Spinal cord (tissue), 9 donors: ENCODE measurements at regions not wholly inside any gene's neighbourhood (a gene's known extent, or its start where the extent isn't known, plus 50 kb on each side); places are given as distances from the start of the nearest gene placed in this dataset.
A peak's percentile ranks its signal among the peaks of the same experiment; 100 is the strongest.
"Not testable (repeated sequence)": the region's sequence is repeated elsewhere in the genome, so short reads cannot be mapped to it uniquely, and the experiment has no call there.

Experiments used
- DNase-seq, 6 donors: peaks; one replicate each; pipeline versions ENCODE4 v3.0.0 to v3.0.0-alpha.2; 2013 to 2015; ENCODE audit warnings: low spot score in 6 of 6, low read depth in 4 of 6
- H3K27ac ChIP-seq: one replicate; pipeline ENCODE4 v1.5.1; 2013; ENCODE audit warnings: low read depth, low read length, control low read depth
- H3K27me3 ChIP-seq: one replicate; pipeline ENCODE4 v1.6.1; 2013; ENCODE audit warnings: low read length; ENCODE audit not compliant: control insufficient read depth, insufficient read depth
- H3K36me3 ChIP-seq: one replicate; pipeline ENCODE4 v1.6.1; 2013; ENCODE audit warnings: low read length; ENCODE audit not compliant: control insufficient read depth, insufficient read depth
- H3K4me1 ChIP-seq: one replicate; pipeline ENCODE4 v1.6.1; 2013; ENCODE audit warnings: low read length; ENCODE audit not compliant: control insufficient read depth, insufficient read depth
- H3K4me3 ChIP-seq: one replicate; pipeline ENCODE4 v1.5.1; 2013; ENCODE audit warnings: low read depth, low read length, control low read depth
- H3K9me3 ChIP-seq: one replicate; pipeline ENCODE4 v1.6.1; 2013; ENCODE audit warnings: low read length; ENCODE audit not compliant: control insufficient read depth, insufficient read depth
- WGBS: methylation state at CpG from one replicate; pipeline ENCODE4 v1.1.5; 2013; ENCODE audit warnings: missing lambda C conversion rate; ENCODE audit not compliant: insufficient coverage; 5-methylcytosine and 5-hydroxymethylcytosine counted together
- donor health status: healthy.

GRCh38 chr7:36048141-36048901 is 104.7 kb upstream of the EEPD1 start:
- H3K27me3 ChIP-seq, result no peaks in the 10 kb centered on the region
- DNase-seq, result no peak
- H3K27ac ChIP-seq, result no peak overlapping the region
- H3K4me3 ChIP-seq, result no peak overlapping the region
- no CpG with 5 or more reads among the region's 5 CpGs for WGBS
- no peaks in the 10 kb centered on the region for H3K9me3 ChIP-seq
- H3K4me1 ChIP-seq, result no peaks in the 10 kb centered on the region
- no peaks in the 10 kb centered on the region for H3K36me3 ChIP-seq

- WGBS, result 94% methylated on average over 2 of the region's 2 CpGs
- Histone ChIP-seq H3K9me3 (no peaks in the 10 kb centered on the region), H3K27me3 (no peaks in the 10 kb centered on the region), H3K4me3 (no peak overlapping the region), H3K4me1 (no peaks in the 10 kb centered on the region), H3K36me3 (no peaks in the 10 kb centered on the region), H3K27ac (no peak overlapping the region)
- no peak for DNase-seq
These were observed 104.2 kb upstream of the EEPD1 start for GRCh38 chr7:36048902-36049240.

GRCh38 chr7:36051501-36051900 is 101.6 kb upstream of the EEPD1 start:
- peak in 1 of 6 donors; percentile 59 for DNase-seq
- H3K9me3 ChIP-seq, result no peaks in the 10 kb centered on the region
- H3K4me1 ChIP-seq, result no peaks in the 10 kb centered on the region
- no peaks in the 10 kb centered on the region for H3K36me3 ChIP-seq
- H3K4me3 ChIP-seq, result no peak overlapping the region
- no peaks in the 10 kb centered on the region for H3K27me3 ChIP-seq
- WGBS, result 33% methylated on average over 2 of the region's 4 CpGs
- no peak overlapping the region for H3K27ac ChIP-seq

GRCh38 chr7:36053589-36053988 is 99.5 kb upstream of the EEPD1 start:
- no peaks in the 10 kb centered on the region for H3K27me3 ChIP-seq
- no peak overlapping the region for H3K27ac ChIP-seq
- no peak for DNase-seq
- WGBS, result 65% methylated on average over 2 of the region's 3 CpGs
- H3K4me1 ChIP-seq, result no peaks in the 10 kb centered on the region
- no peaks in the 10 kb centered on the region for H3K9me3 ChIP-seq
- no peak overlapping the region for H3K4me3 ChIP-seq
- no peaks in the 10 kb centered on the region for H3K36me3 ChIP-seq

GRCh38 chr7:36054637-36055036 is 98.4 kb upstream of the EEPD1 start:
- H3K36me3 ChIP-seq, result no peaks in the 10 kb centered on the region
- no peaks in the 10 kb centered on the region for H3K4me1 ChIP-seq
- H3K9me3 ChIP-seq, result no peaks in the 10 kb centered on the region
- no CpG with 5 or more reads among the region's 2 CpGs for WGBS
- no peak overlapping the region for H3K27ac ChIP-seq
- H3K4me3 ChIP-seq, result no peak overlapping the region
- H3K27me3 ChIP-seq, result no peaks in the 10 kb centered on the region
- DNase-seq, result no peak

- no peaks in the 10 kb centered on the region for H3K36me3 ChIP-seq
- DNase-seq, result no peak
- H3K9me3 ChIP-seq, result no peaks in the 10 kb centered on the region
- no peak overlapping the region for H3K4me3 ChIP-seq
- no peak overlapping the region for H3K27ac ChIP-seq
- 97% methylated on average over 3 of the region's 4 CpGs for WGBS
- H3K27me3 ChIP-seq, result no peaks in the 10 kb centered on the region
- H3K4me1 ChIP-seq, result no peaks in the 10 kb centered on the region
These were observed 97.8 kb upstream of the EEPD1 start for GRCh38 chr7:36055207-36055606.

- no peak overlapping the region for H3K4me3 ChIP-seq
- WGBS, result 45% methylated on average over 1 of the region's 4 CpGs
- DNase-seq, result no peak
- peaks cover 9% of the 10 kb centered on the region for H3K4me1 ChIP-seq
- H3K36me3 ChIP-seq, result no peaks in the 10 kb centered on the region
- no peak overlapping the region for H3K27ac ChIP-seq
- no peaks in the 10 kb centered on the region for H3K27me3 ChIP-seq
- no peaks in the 10 kb centered on the region for H3K9me3 ChIP-seq
These were observed 95.7 kb upstream of the EEPD1 start for GRCh38 chr7:36057323-36057722.

- Histone ChIP-seq H3K27me3 (no peaks in the 10 kb centered on the region), H3K4me3 (no peak overlapping the region), H3K9me3 (no peaks in the 10 kb centered on the region), H3K36me3 (no peaks in the 10 kb centered on the region), H3K27ac (no peak overlapping the region), H3K4me1 (peaks cover 11% of the 10 kb centered on the region)
- no peak for DNase-seq
- WGBS, result 59% methylated on average over 6 of the region's 9 CpGs
These were observed 94.9 kb upstream of the EEPD1 start for GRCh38 chr7:36058020-36058592.

GRCh38 chr7:36060388-36060787 is 92.7 kb upstream of the EEPD1 start:
- peaks cover 14% of the 10 kb centered on the region for H3K4me1 ChIP-seq
- H3K4me3 ChIP-seq, H3K36me3 ChIP-seq, H3K9me3 ChIP-seq, H3K27me3 ChIP-seq, H3K27ac ChIP-seq, DNase-seq: not testable (repeated sequence)
- WGBS, result 77% methylated on average over 4 of the region's 11 CpGs

GRCh38 chr7:36062154-36062815 is 90.8 kb upstream of the EEPD1 start:
- Histone ChIP-seq H3K27me3 (no peaks in the 10 kb centered on the region), H3K36me3 (no peaks in the 10 kb centered on the region), H3K27ac (peak overlapping the region; percentile 83), H3K4me1 (peaks cover 14% of the 10 kb centered on the region), H3K4me3 (no peak overlapping the region), H3K9me3 (no peaks in the 10 kb centered on the region)
- 0% methylated on average over 1 of the region's 4 CpGs for whole genome bisulfite sequencing
- DNase-seq, result peak; percentile 30 to 81 (median 42)
